ENCODE measurements at regions not wholly inside any gene's neighbourhood (a gene's known extent, or its start where the extent isn't known, plus 50 kb on each side); places are given as distances from the start of the nearest gene placed in this dataset.
A peak's percentile ranks its signal among the peaks of the same experiment; 100 is the strongest.

DNA sequence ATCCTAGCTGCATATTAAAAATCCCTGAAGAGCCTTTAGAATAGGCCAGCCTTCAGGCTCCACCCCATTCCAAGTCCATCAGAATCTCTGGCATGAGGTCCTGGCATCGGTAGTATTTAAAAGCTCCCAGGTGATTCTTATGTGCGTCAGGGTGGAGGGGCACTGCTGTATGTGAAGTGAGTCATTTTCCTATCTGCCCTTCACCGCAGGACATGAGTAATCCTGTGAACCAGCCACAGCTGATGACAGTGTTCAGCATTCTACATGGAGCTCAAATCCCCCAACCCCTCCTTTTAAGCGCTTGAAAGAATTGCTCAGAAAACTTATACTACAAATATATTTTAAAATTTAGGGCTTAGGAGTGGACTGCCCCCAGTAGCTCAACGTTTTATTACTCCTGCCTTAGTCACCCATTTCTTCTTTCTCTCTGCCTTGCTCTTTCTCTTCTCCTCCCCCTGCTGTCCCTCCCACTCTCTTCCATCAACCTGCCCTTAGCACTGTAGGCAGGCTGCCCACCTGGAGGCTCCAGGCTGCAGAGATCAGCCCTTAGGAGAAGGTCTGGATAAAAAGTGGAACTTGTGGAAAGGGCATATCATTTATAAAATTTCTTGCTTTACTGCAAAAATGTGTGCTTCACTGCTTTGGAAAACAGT lies 73.8 kb upstream of the ZNF281 start (continued):
- TF ChIP-seq ZNF512 (tag; IDR thresholded peaks at IDR 0.05) (no peak), ZNF586 (CRISPR knock-in tag; conservative IDR thresholded peaks at IDR 0.05) (no peak), NCOR1 (IDR thresholded peaks at IDR 0.05) (no peak), FOSL1 (tag; conservative IDR thresholded peaks at IDR 0.05) (peak; percentile 98), MBD2 (IDR thresholded peaks at IDR 0.05; ENCODE audit: borderline replicate concordance, low read depth) (peak; percentile 24; the same call in 1 of the 2 replicates), TFAP4 (CRISPR knock-in tag; IDR thresholded peaks at IDR 0.05; ENCODE audit: borderline replicate concordance) (peak; percentile 68), SRSF3 (IDR thresholded peaks at IDR 0.05; ENCODE audit: insufficient read depth, low read length) (no peak), ARID1B (IDR thresholded peaks at IDR 0.05) (peak; percentile 70), SMARCA4 (IDR thresholded peaks at IDR 0.05) (peak; percentile 76; the same call in 1 of the 2 replicates), ARID2 (IDR thresholded peaks at IDR 0.05) (no peak), CXXC5 (CRISPR knock-in tag; IDR thresholded peaks at IDR 0.05) (no peak), MYC (IDR thresholded peaks at IDR 0.05; ENCODE audit: low read depth, low read length) (no peak), MYC (CRISPR knock-in tag; IDR thresholded peaks at IDR 0.05; ENCODE audit: borderline replicate concordance, low read depth) (no peak), ZNF140 (CRISPR knock-in tag; IDR thresholded peaks at IDR 0.05) (no peak), CBFA2T2 (conservative IDR thresholded peaks at IDR 0.05) (0 out of 2 replicates have a peak, but pooled peaks have one; percentile 18), JUND (IDR thresholded peaks at IDR 0.05; ENCODE audit: borderline replicate concordance, low read depth, low read length) (peak; percentile 79), JUND (tag; IDR thresholded peaks at IDR 0.05; ENCODE audit: borderline replicate concordance, low read depth, low read length) (peak; percentile 84; the same call in 2 of the 3 replicates), ZNF740 (CRISPR knock-in tag; IDR thresholded peaks at IDR 0.05) (peak; percentile 69), ZNF740 (tag; IDR thresholded peaks at IDR 0.05) (no peak), FOXO4 (CRISPR knock-in tag; IDR thresholded peaks at IDR 0.05) (no peak), TEAD4 (IDR thresholded peaks at IDR 0.05; ENCODE audit: low read length) (peak; percentile 22; the same call in 1 of the 2 replicates), TEAD4 (CRISPR knock-in tag; IDR thresholded peaks at IDR 0.05; ENCODE audit: borderline replicate concordance) (no peak)
- TF ChIP-seq, protein P1, sequence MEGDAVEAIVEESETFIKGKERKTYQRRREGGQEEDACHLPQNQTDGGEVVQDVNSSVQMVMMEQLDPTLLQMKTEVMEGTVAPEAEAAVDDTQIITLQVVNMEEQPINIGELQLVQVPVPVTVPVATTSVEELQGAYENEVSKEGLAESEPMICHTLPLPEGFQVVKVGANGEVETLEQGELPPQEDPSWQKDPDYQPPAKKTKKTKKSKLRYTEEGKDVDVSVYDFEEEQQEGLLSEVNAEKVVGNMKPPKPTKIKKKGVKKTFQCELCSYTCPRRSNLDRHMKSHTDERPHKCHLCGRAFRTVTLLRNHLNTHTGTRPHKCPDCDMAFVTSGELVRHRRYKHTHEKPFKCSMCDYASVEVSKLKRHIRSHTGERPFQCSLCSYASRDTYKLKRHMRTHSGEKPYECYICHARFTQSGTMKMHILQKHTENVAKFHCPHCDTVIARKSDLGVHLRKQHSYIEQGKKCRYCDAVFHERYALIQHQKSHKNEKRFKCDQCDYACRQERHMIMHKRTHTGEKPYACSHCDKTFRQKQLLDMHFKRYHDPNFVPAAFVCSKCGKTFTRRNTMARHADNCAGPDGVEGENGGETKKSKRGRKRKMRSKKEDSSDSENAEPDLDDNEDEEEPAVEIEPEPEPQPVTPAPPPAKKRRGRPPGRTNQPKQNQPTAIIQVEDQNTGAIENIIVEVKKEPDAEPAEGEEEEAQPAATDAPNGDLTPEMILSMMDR (IDR thresholded peaks at IDR 0.05 in 2 of 3, conservative IDR thresholded peaks at IDR 0.05 in 1 of 3; ENCODE audit: insufficient read depth in 2 of 3, low read depth in 1 of 3, low read length in 3 of 3): no peak

Measured in K562 (cell line).